GM23338 (cell line): ENCODE measurements at regions not wholly inside any gene's neighbourhood (a gene's known extent, or its start where the extent isn't known, plus 50 kb on each side); places are given as distances from the start of the nearest gene placed in this dataset.
A peak's percentile ranks its signal among the peaks of the same experiment; 100 is the strongest.

ENCODE experiments used
- ATAC-seq: fragments of 200-7000 bp; cut with Tn5 transposase; 3 replicates; pipeline ENCODE4 v1.9.1; 2020
- DNase-seq: peaks from one replicate; pipeline ENCODE4 v3.0.0-alpha.2; 2015; ENCODE audit warnings: low spot score
- H2AFZ ChIP-seq: fragments of 200-600 bp; sonication (generic); 2 replicates; pipeline ENCODE4 v1.8.0; 2016; ENCODE audit warnings: antibody characterized with exemption, mild to moderate bottlenecking, moderate library complexity
- H3F3A ChIP-seq: fragments of 200-600 bp; sonication (generic); replicated peaks from 2 replicates; pipeline ENCODE4 v1.8.0; 2017; ENCODE audit warnings: antibody characterized with exemption, mixed run types, low read depth
- H3K27ac ChIP-seq: fragments of 200-600 bp; sonication (generic); 2 replicates; pipeline ENCODE4 v1.6.1; 2016; ENCODE audit warnings: low read depth
- H3K27me3 ChIP-seq: fragments of 200-600 bp; sonication (generic); 2 replicates; pipeline ENCODE4 v1.8.0; 2016; ENCODE audit warnings: mild to moderate bottlenecking, mixed run types, moderate library complexity; ENCODE audit not compliant: insufficient read depth
- H3K36me3 ChIP-seq: fragments of 200-600 bp; sonication (generic); 2 replicates; pipeline ENCODE4 v1.8.0; 2016; ENCODE audit warnings: mild to moderate bottlenecking; ENCODE audit not compliant: insufficient read depth
- H3K4me1 ChIP-seq: fragments of 200-600 bp; sonication (generic); 2 replicates; pipeline ENCODE4 v1.8.0; 2016; ENCODE audit warnings: mild to moderate bottlenecking, moderate library complexity; ENCODE audit not compliant: insufficient read depth
- H3K4me2 ChIP-seq: fragments of 200-600 bp; sonication (generic); 2 replicates; pipeline ENCODE4 v1.7.1; 2017; ENCODE audit warnings: mixed run types
- H3K4me3 ChIP-seq: fragments of 200-600 bp; sonication (generic); 2 replicates; pipeline ENCODE4 v1.6.1; 2016; ENCODE audit warnings: mixed run types
- H3K79me2 ChIP-seq: fragments of 200-600 bp; sonication (generic); replicated peaks from 2 replicates; pipeline ENCODE4 v1.8.0; 2017; ENCODE audit warnings: mild to moderate bottlenecking; ENCODE audit not compliant: insufficient read depth
- H3K9me2 ChIP-seq: fragments of 200-600 bp; sonication (generic); 2 replicates; pipeline ENCODE4 v1.8.0; 2017; ENCODE audit not compliant: insufficient read depth
- H4K20me1 ChIP-seq: fragments of 200-600 bp; sonication (generic); replicated peaks from 2 replicates; pipeline ENCODE4 v1.8.0; 2017; ENCODE audit warnings: mild to moderate bottlenecking; ENCODE audit not compliant: insufficient read depth
- H3K27ac Mint-ChIP-seq: 2 replicates; pipeline ENCODE4 v1.8.0; 2020; ENCODE audit warnings: inconsistent platforms, mild to moderate bottlenecking, moderate library complexity, mixed read lengths
- H3K27me3 Mint-ChIP-seq: 3 replicates; pipeline ENCODE4 v1.8.0; 2022; ENCODE audit warnings: low read depth, mild to moderate bottlenecking, moderate library complexity, mixed read lengths, inconsistent platforms; ENCODE audit not compliant: insufficient read depth, poor library complexity
- H3K36me3 Mint-ChIP-seq: 3 replicates; pipeline ENCODE4 v1.8.0; 2021; ENCODE audit warnings: low read depth, mild to moderate bottlenecking, inconsistent platforms, moderate library complexity, mixed read lengths
- H3K4me1 Mint-ChIP-seq: 3 replicates; pipeline ENCODE4 v1.8.0; 2020; ENCODE audit warnings: mild to moderate bottlenecking, inconsistent platforms, mixed read lengths
- H3K4me3 Mint-ChIP-seq: 3 replicates; pipeline ENCODE4 v1.8.0; 2021; ENCODE audit warnings: moderate library complexity, mild to moderate bottlenecking, inconsistent platforms, mixed read lengths
- H3K9me3 Mint-ChIP-seq: 3 replicates; pipeline ENCODE4 v1.8.0; 2020; ENCODE audit warnings: moderate library complexity, mild to moderate bottlenecking, inconsistent platforms, mixed read lengths
- CREB1 ChIP-seq: fragments of 250-450 bp; sonication (Bioruptor Pico); IDR thresholded peaks from 2 replicates; pipeline ENCODE4 v1.5.0; 2020; ENCODE audit warnings: low read depth, mild to moderate bottlenecking, moderate library complexity
- ETS1 ChIP-seq: IDR thresholded peaks from 2 replicates; pipeline ENCODE4 v1.6.1; 2016; ENCODE audit warnings: antibody characterized with exemption
- EZH2phosphoT487 ChIP-seq: fragments of 200-600 bp; sonication (generic); IDR thresholded peaks from one replicate; pipeline ENCODE4 v1.8.1; 2018; ENCODE audit warnings: antibody characterized with exemption; ENCODE audit not compliant: unreplicated experiment
- JUNB ChIP-seq: IDR thresholded peaks from one replicate; pipeline ENCODE4 v1.6.1; 2016; ENCODE audit warnings: antibody characterized with exemption; ENCODE audit not compliant: unreplicated experiment
- NANOG ChIP-seq: IDR thresholded peaks from 2 replicates; pipeline ENCODE4 v1.6.1; 2016; ENCODE audit warnings: antibody characterized with exemption, borderline replicate concordance
- POLR2AphosphoS5 ChIP-seq: IDR thresholded peaks from 2 replicates; pipeline ENCODE4 v1.6.1; 2016; ENCODE audit warnings: antibody characterized with exemption, low read depth
- REST ChIP-seq: IDR thresholded peaks from one replicate; pipeline ENCODE4 v1.6.1; 2018; ENCODE audit warnings: antibody characterized with exemption; ENCODE audit not compliant: unreplicated experiment
- STAT1 ChIP-seq: IDR thresholded peaks from one replicate; pipeline ENCODE4 v1.6.1; 2016; ENCODE audit warnings: antibody characterized with exemption; ENCODE audit not compliant: unreplicated experiment
- ZNF331 ChIP-seq: fragments of 250-450 bp; sonication (Bioruptor Pico); IDR thresholded peaks from 2 replicates; pipeline ENCODE4 v1.5.0; 2020; ENCODE audit warnings: low read depth, mild to moderate bottlenecking, moderate library complexity
- TF ChIP-seq, protein P1 (sequence below), 2 experiments: fragments of 200-600 bp in 1 of 2; sonication (generic) in 1 of 2; conservative IDR thresholded peaks; 2 replicates each; pipeline versions ENCODE4 v1.5.1 to v1.6.1; 2016 to 2017; ENCODE audit warnings: antibody characterized with exemption in 2 of 2, low read depth in 2 of 2, mild to moderate bottlenecking in 2 of 2, moderate library complexity in 1 of 2

DNA sequence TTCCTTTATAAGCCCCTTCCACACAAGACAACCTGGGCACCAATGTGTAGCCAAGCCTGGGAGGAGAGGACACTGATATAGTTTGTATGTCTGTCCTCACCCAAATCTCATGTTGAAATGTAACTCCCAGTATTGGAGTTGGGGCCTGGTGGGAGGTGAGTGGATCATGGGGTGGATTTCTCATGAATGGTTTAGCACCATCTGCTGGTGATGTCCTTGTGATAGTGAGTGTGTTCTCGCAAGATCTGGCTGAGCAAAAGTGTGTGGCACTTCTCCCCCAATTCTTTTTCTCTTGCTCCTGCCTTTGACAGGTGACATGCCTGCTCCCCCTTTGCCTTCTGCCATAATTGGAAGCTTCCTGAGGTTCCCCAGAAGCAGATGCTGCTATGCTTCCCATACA is 135.8 kb downstream of the USP31 start:
- Histone ChIP-seq H3K4me2 (no peak overlapping the region), H3K36me3 (no peaks in the 10 kb centered on the region), H3K4me1 (no peaks in the 10 kb centered on the region), H3K27me3 (no peaks in the 10 kb centered on the region), H3K9me2 (0 out of 2 replicates have a peak, but pooled peaks cover 3% of the 10 kb centered on the region), H4K20me1 (no peaks in the 10 kb centered on the region), H2AFZ (peak overlapping the region; percentile 72; the same call in 1 of the 2 replicates), H3K79me2 (no peaks in the 10 kb centered on the region), H3K27ac (no peak overlapping the region), H3K4me3 (no peak overlapping the region), H3F3A (no peaks in the 10 kb centered on the region)
- no peaks in the 10 kb centered on the region for H3K9me3 Mint-ChIP-seq
- H3K4me3 Mint-ChIP-seq = no peak overlapping the region
- TF ChIP-seq POLR2AphosphoS5 = no peak
- no peak for TF ChIP-seq CREB1 (CRISPR knock-in tag)
- no peak for TF ChIP-seq ZNF331 (CRISPR knock-in tag)
- TF ChIP-seq EZH2phosphoT487 = no peak
- TF ChIP-seq NANOG = no peak
- TF ChIP-seq, protein P1, sequence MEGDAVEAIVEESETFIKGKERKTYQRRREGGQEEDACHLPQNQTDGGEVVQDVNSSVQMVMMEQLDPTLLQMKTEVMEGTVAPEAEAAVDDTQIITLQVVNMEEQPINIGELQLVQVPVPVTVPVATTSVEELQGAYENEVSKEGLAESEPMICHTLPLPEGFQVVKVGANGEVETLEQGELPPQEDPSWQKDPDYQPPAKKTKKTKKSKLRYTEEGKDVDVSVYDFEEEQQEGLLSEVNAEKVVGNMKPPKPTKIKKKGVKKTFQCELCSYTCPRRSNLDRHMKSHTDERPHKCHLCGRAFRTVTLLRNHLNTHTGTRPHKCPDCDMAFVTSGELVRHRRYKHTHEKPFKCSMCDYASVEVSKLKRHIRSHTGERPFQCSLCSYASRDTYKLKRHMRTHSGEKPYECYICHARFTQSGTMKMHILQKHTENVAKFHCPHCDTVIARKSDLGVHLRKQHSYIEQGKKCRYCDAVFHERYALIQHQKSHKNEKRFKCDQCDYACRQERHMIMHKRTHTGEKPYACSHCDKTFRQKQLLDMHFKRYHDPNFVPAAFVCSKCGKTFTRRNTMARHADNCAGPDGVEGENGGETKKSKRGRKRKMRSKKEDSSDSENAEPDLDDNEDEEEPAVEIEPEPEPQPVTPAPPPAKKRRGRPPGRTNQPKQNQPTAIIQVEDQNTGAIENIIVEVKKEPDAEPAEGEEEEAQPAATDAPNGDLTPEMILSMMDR (conservative IDR thresholded peaks at IDR 0.05; ENCODE audit: low read depth in 2 of 2) = peak; percentile 48 to 64
- TF ChIP-seq ETS1 = no peak
- peak; percentile 56 for ATAC-seq
- H3K27ac Mint-ChIP-seq = no peak overlapping the region
- no peaks in the 10 kb centered on the region for H3K4me1 Mint-ChIP-seq
- H3K36me3 Mint-ChIP-seq = no peaks in the 10 kb centered on the region
- DNase-seq = peak; percentile 56
- no peaks in the 10 kb centered on the region for H3K27me3 Mint-ChIP-seq

DNA sequence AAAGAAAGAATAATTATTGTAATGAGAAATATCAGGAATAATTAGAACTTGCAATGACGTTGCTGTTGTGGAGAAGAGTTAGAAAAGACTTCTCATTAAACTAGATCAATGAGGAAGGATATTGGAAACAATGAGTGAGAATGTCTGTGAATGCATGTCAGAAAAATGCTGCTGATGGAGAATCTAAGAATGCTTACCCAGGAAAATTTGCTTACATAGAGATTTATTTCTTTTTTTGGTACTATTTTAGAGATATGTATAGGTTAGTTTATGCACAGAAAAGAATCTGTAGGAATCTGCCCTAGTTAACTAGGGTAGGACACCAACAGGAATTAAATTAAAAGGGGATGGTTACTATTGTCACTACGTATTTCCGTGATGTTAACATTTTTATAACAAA is 140.2 kb downstream of the USP31 start:
- H3K36me3 ChIP-seq = no peaks in the 10 kb centered on the region
- ATAC-seq (no peak), DNase-seq (no peak)
- no peak overlapping the region for H3K27ac Mint-ChIP-seq
- no peak overlapping the region for H3K4me3 Mint-ChIP-seq
- no peaks in the 10 kb centered on the region for H3K36me3 Mint-ChIP-seq
- 0 out of 2 replicates have a peak, but pooled peaks cover 3% of the 10 kb centered on the region for H4K20me1 ChIP-seq
- no peaks in the 10 kb centered on the region for H3K4me1 ChIP-seq
- H3K9me3 Mint-ChIP-seq = no peaks in the 10 kb centered on the region
- no peaks in the 10 kb centered on the region for H3K4me1 Mint-ChIP-seq
- H3K4me3 ChIP-seq = no peak overlapping the region
- no peak overlapping the region for H3K4me2 ChIP-seq
- no peaks in the 10 kb centered on the region for H3K79me2 ChIP-seq
- H3K9me2 ChIP-seq = 0 out of 2 replicates have a peak, but pooled peaks cover 6% of the 10 kb centered on the region
- H3K27me3 Mint-ChIP-seq = no peaks in the 10 kb centered on the region
- H3F3A ChIP-seq = no peaks in the 10 kb centered on the region
- H3K27ac ChIP-seq = no peak overlapping the region
- no peaks in the 10 kb centered on the region for H3K27me3 ChIP-seq
- no peak overlapping the region for H2AFZ ChIP-seq
- TF ChIP-seq EZH2phosphoT487 (no peak), POLR2AphosphoS5 (no peak), JUNB (no peak), ZNF331 (CRISPR knock-in tag) (no peak), NANOG (no peak), STAT1 (no peak), CREB1 (CRISPR knock-in tag) (no peak), REST (no peak)
- TF ChIP-seq, protein P1 (conservative IDR thresholded peaks at IDR 0.05; ENCODE audit: low read depth in 2 of 2) = no peak
